ENCODE measurements at regions not wholly inside any gene's neighbourhood (a gene's known extent, or its start where the extent isn't known, plus 50 kb on each side); places are given as distances from the start of the nearest gene placed in this dataset.

DNA sequence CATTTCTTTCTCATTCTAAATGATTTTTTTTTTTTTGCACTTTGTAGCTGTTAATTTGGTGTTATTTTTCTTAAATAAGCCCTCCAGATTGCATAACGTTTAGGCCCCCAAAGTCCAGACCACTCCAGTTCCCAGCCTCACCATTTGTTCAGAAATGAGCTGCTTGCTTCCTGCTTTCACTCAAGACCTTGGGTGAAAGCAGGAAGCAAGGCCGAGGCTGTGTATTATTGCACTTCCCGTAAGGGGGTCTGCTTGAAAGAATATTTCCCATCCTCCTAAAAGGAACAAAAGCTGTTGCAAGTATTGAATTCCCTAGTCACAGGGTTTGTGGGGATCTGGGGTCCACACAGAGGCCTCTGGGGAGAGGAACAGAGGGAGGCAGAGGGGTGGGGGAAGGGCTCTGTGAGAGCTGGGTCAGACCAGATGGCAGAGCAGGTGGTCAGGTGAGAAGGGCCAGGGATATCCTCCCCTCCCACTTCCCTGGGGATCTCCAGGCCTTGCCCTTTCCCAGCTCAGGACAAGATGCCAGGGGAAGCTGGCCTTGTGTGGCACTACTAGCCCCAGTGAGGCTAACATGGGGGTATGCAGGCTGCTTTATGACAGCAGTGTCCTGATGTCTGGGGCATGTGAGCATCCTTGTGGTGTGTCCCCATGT lies 51.6 kb upstream of the MYEOV start:
- DNase-seq (ENCODE audit: low spot score): peak; percentile 53

DNA sequence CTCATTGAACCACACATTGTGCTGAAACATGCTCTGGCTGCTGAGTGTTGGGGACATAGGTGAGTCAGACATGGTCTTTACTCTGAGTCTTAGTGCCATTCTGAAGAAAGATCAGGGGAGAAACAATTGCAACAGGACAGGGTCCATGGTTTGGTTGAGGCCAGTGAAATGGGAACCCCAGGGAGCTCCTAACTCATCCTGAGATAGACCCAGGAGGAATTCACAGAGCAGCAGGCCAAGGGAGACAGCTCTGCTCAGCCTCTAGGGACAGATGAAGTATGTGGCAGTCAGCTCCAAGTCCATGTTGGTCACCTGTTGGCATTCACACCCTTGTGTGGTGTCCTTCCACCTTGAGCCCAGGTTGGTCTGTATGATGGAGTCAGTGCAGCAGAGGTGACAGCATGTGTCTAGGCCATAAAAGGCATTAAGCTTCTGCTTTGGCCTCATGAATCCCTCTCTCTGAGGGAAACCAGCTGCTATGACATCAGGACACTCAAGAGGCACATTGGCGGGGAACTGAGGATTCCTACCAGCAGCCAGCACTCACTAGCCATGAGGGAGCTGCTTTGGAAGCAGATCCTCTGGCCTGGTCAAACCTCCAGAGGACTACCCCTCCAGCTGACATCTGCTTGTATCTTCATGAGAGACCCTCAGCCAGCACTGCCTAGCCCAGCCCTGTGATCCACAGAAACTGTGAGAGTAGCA lies 50.3 kb upstream of the MYEOV start:
- peak; percentile 60 for DNase-seq (ENCODE audit: low spot score)
